HG02885 (cell line): ENCODE measurements at regions not wholly inside any gene's neighbourhood (a gene's known extent, or its start where the extent isn't known, plus 50 kb on each side); places are given as distances from the start of the nearest gene placed in this dataset.

Experiments used
- ATAC-seq: cut with Tn5 transposase; IDR thresholded peaks from one replicate; pipeline ENCODE4 v1.9.1; 2021; ENCODE audit warnings: mild to moderate bottlenecking; ENCODE audit not compliant: unreplicated experiment, poor library complexity

DNA sequence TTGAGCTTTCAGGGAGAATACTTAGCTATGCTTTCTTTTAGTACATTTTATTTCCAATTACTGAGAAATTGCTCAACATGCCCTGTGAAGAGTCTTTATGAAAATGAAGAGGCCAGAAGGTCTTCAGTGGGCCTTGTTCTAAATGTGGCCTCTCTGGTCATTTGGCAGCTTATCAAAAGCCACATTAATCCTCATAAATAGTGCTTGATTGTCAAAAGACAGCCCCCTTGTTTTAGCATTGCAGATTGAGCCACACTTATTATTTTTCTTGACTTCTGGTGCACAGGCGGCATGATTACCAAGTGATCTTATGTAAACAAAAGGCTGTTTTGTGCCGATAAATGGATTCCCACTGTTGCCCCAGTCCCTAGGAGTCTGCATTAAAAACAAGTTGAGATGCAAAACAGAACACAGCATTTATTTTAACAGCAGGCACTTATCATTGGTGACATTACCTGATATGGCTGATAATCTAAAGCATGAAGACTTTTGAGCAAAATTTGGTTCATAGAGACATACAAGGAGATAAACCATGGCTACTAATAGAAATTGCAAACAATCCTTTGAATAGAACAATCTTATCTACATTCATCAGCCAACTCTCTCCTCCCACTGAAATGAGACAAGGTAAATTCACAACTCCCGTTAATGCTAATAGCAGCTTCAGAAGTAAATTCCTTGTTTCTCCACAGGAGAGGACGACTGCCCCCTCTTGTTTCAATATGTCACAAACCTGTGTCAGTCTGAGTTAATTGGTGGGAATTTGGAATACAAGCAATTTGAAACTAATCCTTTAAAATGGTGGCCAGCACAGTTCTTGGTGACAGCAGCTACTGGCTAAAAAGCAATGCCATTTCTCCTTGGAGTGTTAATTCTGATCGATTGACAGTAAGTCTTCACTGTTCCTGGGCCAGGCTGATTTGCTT lies 194.3 kb downstream of the NSUN3 start:
- no peak for ATAC-seq

DNA sequence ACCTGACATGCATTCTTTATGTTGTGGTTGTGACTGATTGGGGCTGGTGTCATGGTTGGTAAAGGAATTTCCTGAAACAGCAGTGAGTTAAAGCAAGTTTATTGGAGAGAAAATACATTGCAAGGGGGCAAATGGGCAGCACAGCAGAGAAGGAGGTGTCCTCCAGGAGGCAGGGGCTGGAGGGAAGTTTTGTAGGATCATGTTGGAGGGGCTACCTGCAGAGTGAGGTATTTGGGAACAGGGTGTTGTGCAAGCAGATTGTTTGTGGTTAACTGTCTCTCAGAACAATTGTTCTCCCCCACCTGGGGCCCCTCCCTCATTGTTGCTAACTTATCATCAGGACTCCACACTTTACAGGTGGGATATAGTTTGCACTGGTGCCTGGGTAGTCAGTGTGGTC lies 196.0 kb downstream of the NSUN3 start:
- ATAC-seq, result no peak

- no peak for ATAC-seq
These were observed 196.4 kb downstream of the NSUN3 start for GRCh38 chr3:94259291-94259690.

DNA sequence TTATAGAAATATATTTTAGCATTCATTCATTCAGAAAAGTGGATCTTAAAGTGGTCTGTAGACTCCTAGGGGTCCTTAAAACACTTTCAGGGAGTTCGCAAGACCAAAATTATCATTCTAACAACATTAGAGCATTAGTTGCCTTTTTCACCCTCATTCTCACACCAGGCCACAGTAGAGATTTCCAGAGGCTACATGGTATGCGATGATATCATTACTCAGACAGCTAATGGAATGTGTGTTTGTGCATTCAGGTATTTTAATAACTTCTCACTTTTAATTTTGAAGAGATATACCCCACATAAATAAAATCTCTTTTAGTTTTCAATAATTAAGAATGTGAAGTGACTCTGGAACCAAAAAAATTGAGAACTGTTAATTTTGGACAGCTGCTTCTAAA lies 206.9 kb downstream of the NSUN3 start:
- no peak for ATAC-seq

DNA sequence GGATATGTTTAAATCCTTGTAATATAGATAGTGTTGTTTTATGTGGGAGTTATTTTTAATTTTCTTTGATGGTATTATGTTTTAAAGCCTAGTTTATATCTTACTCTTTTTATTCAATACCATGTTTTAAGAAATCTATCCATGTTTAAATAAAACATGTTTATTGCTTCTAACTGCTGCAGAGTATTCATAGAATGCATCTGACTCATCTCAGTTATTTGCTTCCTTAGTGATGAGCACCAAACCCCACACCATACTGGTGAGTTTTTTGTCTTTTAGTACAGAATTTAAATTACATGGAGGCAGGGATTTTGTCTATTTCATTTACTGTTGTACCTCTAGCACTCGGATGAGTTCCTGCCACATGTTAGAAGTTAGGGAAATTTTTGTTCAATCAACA lies 209.2 kb downstream of the NSUN3 start:
- ATAC-seq, result no peak

DNA sequence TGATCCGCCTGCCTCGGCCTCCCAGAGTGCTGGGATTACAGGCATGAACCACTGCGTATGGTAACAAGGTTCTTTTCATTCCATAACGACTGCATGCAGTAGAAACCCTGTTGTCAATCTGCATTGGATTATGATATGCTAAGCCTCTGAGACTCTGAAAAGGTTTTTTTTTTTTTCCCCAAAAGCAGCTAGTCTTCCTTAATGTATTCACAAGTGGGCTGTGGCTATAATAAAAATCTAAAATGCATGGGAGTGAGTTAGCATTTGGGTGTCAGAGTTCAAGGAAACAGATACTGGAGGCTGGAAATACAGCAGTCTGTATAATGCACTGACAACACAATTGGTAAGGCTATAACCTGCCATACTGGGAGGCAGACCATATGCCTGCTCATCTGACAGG lies 218.1 kb downstream of the NSUN3 start:
- no peak for ATAC-seq

- no peak for ATAC-seq
These were observed 223.0 kb downstream of the NSUN3 start for GRCh38 chr3:94285872-94286271.

GRCh38 chr3:94291686-94292085 lies 228.8 kb downstream of the NSUN3 start:
- no peak for ATAC-seq

DNA sequence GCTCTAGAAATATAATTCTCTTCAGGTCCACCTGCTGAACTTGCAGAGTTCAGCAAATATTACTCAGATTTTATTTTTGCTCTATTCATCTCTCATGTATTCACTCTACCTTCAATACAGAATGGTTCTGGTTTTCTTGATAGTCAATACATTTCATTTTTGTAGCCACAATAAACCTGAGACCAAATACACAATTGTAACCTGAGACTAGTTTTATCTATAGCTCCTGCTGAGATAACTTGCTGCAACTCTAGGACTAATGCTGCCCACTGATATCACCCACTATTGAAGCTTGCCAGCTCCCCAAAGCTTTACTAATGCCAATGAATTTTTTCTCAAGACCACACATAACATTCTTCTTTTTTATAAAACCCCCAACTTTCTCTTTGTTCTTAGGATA lies 229.3 kb downstream of the NSUN3 start:
- ATAC-seq, result no peak

DNA sequence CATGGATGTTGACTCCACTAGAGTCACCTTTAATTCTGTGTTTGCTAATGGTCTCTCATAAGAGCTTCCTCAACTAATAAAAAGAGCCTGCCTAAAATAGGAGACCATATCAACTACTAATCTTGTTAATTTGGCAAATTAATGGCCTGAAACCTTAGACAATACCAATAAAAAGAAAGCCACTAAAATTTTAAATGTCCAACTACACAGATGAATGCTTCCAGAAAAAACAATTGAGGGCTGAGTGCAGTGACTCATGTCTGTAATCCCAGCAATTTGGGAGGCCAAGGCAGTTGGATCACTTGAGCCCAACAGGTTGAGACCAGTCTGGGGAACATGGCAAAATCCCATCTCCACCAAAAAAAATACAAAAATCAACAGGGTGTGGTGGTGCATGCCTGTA lies 230.9 kb downstream of the NSUN3 start:
- ATAC-seq, result no peak

DNA sequence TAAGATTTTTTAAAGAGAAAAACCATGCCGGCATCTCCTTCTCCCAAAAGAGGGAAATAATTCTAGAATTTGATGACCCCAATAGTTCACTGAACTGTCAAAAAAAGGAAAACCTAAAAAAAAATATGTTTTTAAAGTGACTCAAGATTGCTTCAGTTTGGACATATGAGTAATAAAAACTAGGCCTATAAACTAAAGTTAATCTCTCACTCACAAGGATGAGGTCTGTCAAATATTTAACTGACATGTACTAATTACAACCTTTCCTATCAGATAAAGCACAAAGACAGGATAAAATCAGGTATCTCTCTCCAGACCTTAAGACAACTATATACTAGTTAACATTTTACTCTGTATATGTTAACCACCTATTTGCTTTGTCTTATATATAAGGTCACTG lies 231.9 kb downstream of the NSUN3 start:
- ATAC-seq, result no peak

DNA sequence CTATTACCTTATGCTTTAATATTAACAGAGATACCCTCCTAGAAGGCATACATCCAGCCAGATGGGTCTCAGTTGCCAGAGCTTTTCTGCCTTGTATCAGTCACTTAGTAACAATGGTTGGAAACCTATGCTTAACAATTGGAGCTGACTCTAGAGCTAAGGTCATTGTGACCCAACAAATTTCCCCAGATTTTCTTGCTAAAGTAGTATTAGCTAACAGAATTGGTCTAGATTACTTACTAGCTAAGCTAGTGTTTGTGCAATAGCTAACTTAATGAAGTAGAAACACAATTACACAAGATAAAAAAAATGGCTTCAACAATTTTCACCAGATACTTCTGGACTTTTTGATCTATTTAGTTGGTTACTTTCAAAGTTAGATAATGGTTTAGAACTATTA lies 236.9 kb downstream of the NSUN3 start:
- no peak for ATAC-seq

GRCh38 chr3:94301366-94301765 lies 238.5 kb downstream of the NSUN3 start:
- no peak for ATAC-seq

- ATAC-seq, result no peak
These were observed 240.4 kb downstream of the NSUN3 start for GRCh38 chr3:94303266-94303665.

DNA sequence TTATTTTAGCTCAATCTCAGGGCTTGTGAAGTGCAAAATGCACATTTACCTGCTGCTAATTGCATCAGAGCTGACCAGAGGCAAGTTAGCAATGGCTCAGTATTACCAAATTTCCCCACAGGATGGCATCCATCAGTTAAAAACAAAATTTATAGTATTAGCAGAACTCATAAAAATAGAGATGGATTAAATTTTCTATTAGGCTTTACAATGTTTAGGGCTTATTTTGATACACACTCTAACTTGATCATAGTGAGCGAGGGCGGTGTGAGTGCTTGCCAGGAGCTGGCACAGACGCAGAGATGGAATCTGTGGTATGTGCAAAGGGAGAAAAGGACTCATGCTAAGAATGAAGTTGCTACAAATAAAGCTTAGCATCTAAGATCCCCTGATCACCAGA lies 241.0 kb downstream of the NSUN3 start:
- no peak for ATAC-seq

DNA sequence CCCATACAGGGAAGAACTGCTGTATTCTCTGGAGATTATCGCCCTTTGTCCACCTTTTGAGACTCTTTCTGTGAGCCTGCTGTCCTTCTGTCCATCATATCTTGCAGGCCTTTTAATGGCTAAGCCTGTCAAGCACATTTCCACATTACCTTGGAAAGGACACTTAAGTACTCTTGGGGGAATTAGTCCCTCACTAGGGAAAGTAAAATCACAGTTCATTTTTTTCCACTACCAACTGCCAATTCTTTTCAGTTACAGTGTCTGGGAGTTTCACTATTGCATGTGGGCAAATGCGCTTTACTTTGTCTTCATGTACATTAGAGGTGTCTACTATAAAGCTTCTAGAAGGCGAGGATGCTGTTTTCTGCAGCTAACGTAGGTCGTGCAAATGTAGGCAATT lies 242.1 kb downstream of the NSUN3 start:
- no peak for ATAC-seq

- no peak for ATAC-seq
These were observed 243.2 kb downstream of the NSUN3 start for GRCh38 chr3:94305835-94306611.

DNA sequence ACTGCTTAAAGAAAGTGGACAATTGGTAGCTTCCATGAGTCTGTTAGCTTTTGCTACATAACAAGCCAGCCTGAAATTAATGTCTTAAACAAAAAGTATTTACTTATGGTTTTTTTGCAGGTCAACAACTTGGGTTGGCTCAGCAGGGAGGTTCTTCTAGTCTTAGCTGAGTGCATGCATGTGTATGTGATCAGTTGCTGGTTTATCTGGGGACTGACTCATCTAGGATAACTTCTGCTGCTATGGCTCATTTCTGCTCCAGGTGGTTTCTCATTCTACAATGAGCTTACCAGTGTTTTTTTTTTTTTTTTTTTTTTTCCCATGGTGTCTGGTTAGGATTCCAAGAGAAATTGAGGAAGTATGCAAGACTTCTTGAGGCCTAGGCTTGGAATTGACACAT lies 244.7 kb downstream of the NSUN3 start:
- ATAC-seq, result no peak

DNA sequence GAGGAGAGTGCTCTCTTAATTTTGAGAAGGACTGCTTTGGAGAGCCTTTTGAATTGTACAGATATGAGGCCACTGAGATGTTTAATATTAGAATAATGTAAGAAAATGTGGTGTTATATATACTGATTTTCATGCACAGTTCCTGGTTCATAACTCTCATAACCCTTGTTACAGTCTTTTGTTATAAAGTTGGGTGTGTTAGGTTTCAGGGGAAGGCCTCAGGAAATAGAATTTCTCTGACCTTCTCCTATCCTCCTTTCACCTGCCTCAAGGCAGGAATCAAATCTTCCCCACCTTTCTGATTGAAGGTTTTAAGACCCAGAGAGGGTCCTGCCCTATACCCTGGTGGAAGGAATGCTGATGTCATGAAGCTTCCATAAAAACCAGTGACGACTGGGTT lies 245.9 kb downstream of the NSUN3 start:
- no peak for ATAC-seq

GRCh38 chr3:94310341-94311135 lies 247.7 kb downstream of the NSUN3 start:
- ATAC-seq, result no peak

DNA sequence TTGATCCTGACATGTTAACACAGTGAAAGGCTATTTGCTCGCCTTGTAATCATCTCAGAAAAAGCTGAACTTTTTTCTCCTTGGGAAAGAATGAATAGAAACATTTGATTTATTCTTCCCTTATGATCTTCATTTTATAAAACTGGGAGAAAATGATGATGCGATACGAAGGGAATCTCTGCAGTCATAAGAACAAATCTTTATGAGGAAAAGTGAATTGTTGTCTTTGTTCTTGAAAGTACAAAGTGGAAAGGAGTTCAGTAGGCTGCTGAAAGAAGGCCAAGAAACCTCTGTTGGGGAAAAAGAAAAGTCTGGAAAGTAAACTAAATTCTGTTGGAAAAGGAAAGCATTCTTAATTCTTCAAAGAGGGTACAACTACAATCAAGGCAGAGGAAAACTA lies 248.8 kb downstream of the NSUN3 start:
- no peak for ATAC-seq
